ENCODE measurements at regions not wholly inside any gene's neighbourhood (a gene's known extent, or its start where the extent isn't known, plus 50 kb on each side); places are given as distances from the start of the nearest gene placed in this dataset.

GRCh38 chr2:217462121-217462520 lies 540.7 kb downstream of the TNS1 start:
- Histone ChIP-seq H3K4me3 (no peak overlapping the region), H3K27ac (no peak overlapping the region), H3K9me3 (no peaks in the 10 kb centered on the region), H3K4me1 (no peaks in the 10 kb centered on the region), H3K36me3 (no peaks in the 10 kb centered on the region), H3K27me3 (no peaks in the 10 kb centered on the region)
- DNase-seq, result no peak
- TF ChIP-seq CTCF (IDR thresholded peaks at IDR 0.05) (no peak), POLR2A (IDR thresholded peaks at IDR 0.05) (no peak)
- intact Hi-C loops (cut with DNase I), result no loop called here
- 53% methylated on average over 2 of the region's 2 CpGs for WGBS (ENCODE audit: insufficient coverage, low coverage, low lambda C conversion rate, missing lambda C conversion rate)
- no peak for ATAC-seq

GRCh38 chr2:217461674-217462073 lies 541.1 kb downstream of the TNS1 start:
- 62% methylated on average over 4 of the region's 4 CpGs for WGBS (ENCODE audit: insufficient coverage, low coverage, low lambda C conversion rate, missing lambda C conversion rate)
- intact Hi-C loops (cut with DNase I), result no loop called here
- H3K4me1 ChIP-seq, result no peaks in the 10 kb centered on the region
- H3K27ac ChIP-seq, result no peak overlapping the region
- H3K4me3 ChIP-seq, result no peak overlapping the region
- H3K9me3 ChIP-seq, result no peaks in the 10 kb centered on the region
- TF ChIP-seq CTCF (IDR thresholded peaks at IDR 0.05) (no peak), POLR2A (IDR thresholded peaks at IDR 0.05) (no peak)
- H3K36me3 ChIP-seq, result no peaks in the 10 kb centered on the region
- DNase-seq (no peak), ATAC-seq (no peak)
- H3K27me3 ChIP-seq, result no peaks in the 10 kb centered on the region

GRCh38 chr2:217459680-217460405 lies 543.0 kb downstream of the TNS1 start:
- intact Hi-C loops (cut with DNase I), result no loop called here
- Histone ChIP-seq H3K4me3 (no peak overlapping the region), H3K4me1 (no peaks in the 10 kb centered on the region), H3K27ac (no peak overlapping the region), H3K36me3 (no peaks in the 10 kb centered on the region), H3K9me3 (no peaks in the 10 kb centered on the region), H3K27me3 (no peaks in the 10 kb centered on the region)
- TF ChIP-seq CTCF (IDR thresholded peaks at IDR 0.05), result no peak
- TF ChIP-seq POLR2A (IDR thresholded peaks at IDR 0.05), result no peak
- ATAC-seq (no peak), DNase-seq (no peak)
- WGBS (ENCODE audit: insufficient coverage, low coverage, low lambda C conversion rate, missing lambda C conversion rate), result 74% methylated on average over 4 of the region's 5 CpGs

- intact Hi-C loops (cut with DNase I), result no loop called here
- no peak overlapping the region for H3K27ac ChIP-seq
Observed at GRCh38 chr2:217459016-217459415, 543.8 kb downstream of the TNS1 start.

More at GRCh38 chr2:217459016-217459415, 543.8 kb downstream of the TNS1 start:
- H3K4me3 ChIP-seq, result no peak overlapping the region
- no peaks in the 10 kb centered on the region for H3K27me3 ChIP-seq
- ATAC-seq (no peak), DNase-seq (no peak)
- no peaks in the 10 kb centered on the region for H3K36me3 ChIP-seq
- no peaks in the 10 kb centered on the region for H3K9me3 ChIP-seq
- H3K4me1 ChIP-seq, result no peaks in the 10 kb centered on the region
- WGBS (ENCODE audit: insufficient coverage, low coverage, low lambda C conversion rate, missing lambda C conversion rate), result 84% methylated on average over 2 of the region's 2 CpGs
- TF ChIP-seq CTCF (IDR thresholded peaks at IDR 0.05), result no peak
- no peak for TF ChIP-seq POLR2A (IDR thresholded peaks at IDR 0.05)
